Embryonic facial prominence (tissue), 1 donor: ENCODE measurements at regions not wholly inside any gene's neighbourhood (a gene's known extent, or its start where the extent isn't known, plus 50 kb on each side); places are given as distances from the start of the nearest gene placed in this dataset.

Source experiments
- DNase-seq: peaks from one replicate; pipeline ENCODE4 v3.0.0-alpha.2; 2016; ENCODE audit errors: extremely low spot score

GRCh38 chr2:144281476-144281875 lies 238.4 kb downstream of the ZEB2 start:
- no peak for DNase-seq

- no peak for DNase-seq
These were observed 239.9 kb downstream of the ZEB2 start for GRCh38 chr2:144280009-144280408.

- DNase-seq: no peak
These were observed 240.8 kb downstream of the ZEB2 start for GRCh38 chr2:144279165-144279564.

GRCh38 chr2:144277622-144278354 lies 242.1 kb downstream of the ZEB2 start:
- no peak for DNase-seq

- no peak for DNase-seq
These were observed 244.6 kb downstream of the ZEB2 start for GRCh38 chr2:144275340-144275739.

- DNase-seq: no peak
These were observed 245.8 kb downstream of the ZEB2 start for GRCh38 chr2:144274131-144274530.

GRCh38 chr2:144270951-144271350 lies 249.0 kb downstream of the ZEB2 start:
- DNase-seq: no peak

GRCh38 chr2:144268036-144268678 lies 251.8 kb downstream of the ZEB2 start:
- no peak for DNase-seq

GRCh38 chr2:144267239-144267638 lies 252.7 kb downstream of the ZEB2 start:
- DNase-seq: no peak

- no peak for DNase-seq
These were observed 254.3 kb downstream of the ZEB2 start for GRCh38 chr2:144265654-144266053.

GRCh38 chr2:144261966-144262365 lies 258.0 kb downstream of the ZEB2 start:
- no peak for DNase-seq

GRCh38 chr2:144261336-144261735 lies 258.6 kb downstream of the ZEB2 start:
- no peak for DNase-seq

GRCh38 chr2:144259332-144259731 lies 260.6 kb downstream of the ZEB2 start:
- no peak for DNase-seq

GRCh38 chr2:144258154-144258553 lies 261.8 kb downstream of the ZEB2 start:
- DNase-seq: no peak

GRCh38 chr2:144256996-144257707 lies 262.8 kb downstream of the ZEB2 start:
- DNase-seq: no peak

- no peak for DNase-seq
These were observed 265.3 kb downstream of the ZEB2 start for GRCh38 chr2:144254342-144255235.

GRCh38 chr2:144253743-144254142 lies 266.2 kb downstream of the ZEB2 start:
- no peak for DNase-seq

GRCh38 chr2:144252694-144253093 lies 267.2 kb downstream of the ZEB2 start:
- DNase-seq: no peak

GRCh38 chr2:144249035-144249637 lies 270.8 kb downstream of the ZEB2 start:
- DNase-seq: no peak

GRCh38 chr2:144248350-144249034 lies 271.4 kb downstream of the ZEB2 start:
- DNase-seq: no peak

- no peak for DNase-seq
These were observed 275.0 kb downstream of the ZEB2 start for GRCh38 chr2:144244938-144245337.
